Activated naive CD4-positive, alpha-beta T cell treated with anti-CD3 and anti-CD28 coated beads, Interleukin-2, amount 10 ng/mL, durations not matched to agents 7 days and 5 days (primary cell): ENCODE measurements at regions not wholly inside any gene's neighbourhood (a gene's known extent, or its start where the extent isn't known, plus 50 kb on each side); places are given as distances from the start of the nearest gene placed in this dataset.
"Not testable (repeated sequence)": the region's sequence is repeated elsewhere in the genome, so short reads cannot be mapped to it uniquely, and the experiment has no call there.

ENCODE experiments used
- CTCF ChIA-PET: fragments of 350-600 bp; sonication (Branson Sonifier 250); formaldehyde crosslinking; loops from one replicate; lab custom pipeline; 2021; ENCODE audit warnings: antibody characterized with exemption; lab: Charles Lee
- DNase-seq: peaks from one replicate; pipeline ENCODE4 v3.0.0-alpha.2; 2020
- H3K27ac Mint-ChIP-seq: one replicate; pipeline ENCODE4 v1.8.0; 2021; ENCODE audit warnings: mild to moderate bottlenecking, moderate library complexity, mixed read lengths
- H3K27me3 Mint-ChIP-seq: one replicate; pipeline ENCODE4 v1.8.0; 2021; ENCODE audit warnings: mild to moderate bottlenecking, mixed read lengths
- H3K36me3 Mint-ChIP-seq: one replicate; pipeline ENCODE4 v1.8.0; 2021; ENCODE audit warnings: mixed read lengths
- H3K4me1 Mint-ChIP-seq: one replicate; pipeline ENCODE4 v1.8.0; 2021; ENCODE audit warnings: mixed read lengths
- H3K4me3 Mint-ChIP-seq: one replicate; pipeline ENCODE4 v1.8.0; 2021; ENCODE audit warnings: mild to moderate bottlenecking, moderate library complexity, mixed read lengths
- H3K9me3 Mint-ChIP-seq: one replicate; pipeline ENCODE4 v1.8.0; 2021; ENCODE audit warnings: mixed read lengths

- H3K27me3 Mint-ChIP-seq: no peaks in the 10 kb centered on the region
Observed at GRCh38 chr16:25546791-25547190, 145.0 kb upstream of the HS3ST4 start.

GRCh38 chr16:25544294-25544693 is 147.5 kb upstream of the HS3ST4 start:
- Mint-ChIP-seq H3K27ac (no peak overlapping the region), H3K27me3 (no peaks in the 10 kb centered on the region), H3K36me3 (no peaks in the 10 kb centered on the region), H3K4me1 (no peaks in the 10 kb centered on the region), H3K4me3 (no peak overlapping the region), H3K9me3 (no peaks in the 10 kb centered on the region)
- no peak for DNase-seq
- CTCF ChIA-PET: no interaction called here

More at GRCh38 chr16:25546791-25547190, 145.0 kb upstream of the HS3ST4 start:
- no peak overlapping the region for H3K27ac Mint-ChIP-seq
- peaks cover 2% of the 10 kb centered on the region for H3K9me3 Mint-ChIP-seq
- no peak for DNase-seq
- CTCF ChIA-PET: no interaction called here
- H3K4me3 Mint-ChIP-seq: no peak overlapping the region
- H3K4me1 Mint-ChIP-seq: no peaks in the 10 kb centered on the region
- H3K36me3 Mint-ChIP-seq: no peaks in the 10 kb centered on the region

GRCh38 chr16:25542306-25542705 is 149.5 kb upstream of the HS3ST4 start:
- H3K36me3 Mint-ChIP-seq: no peaks in the 10 kb centered on the region
- H3K27ac Mint-ChIP-seq: no peak overlapping the region
- H3K9me3 Mint-ChIP-seq: no peaks in the 10 kb centered on the region
- no peaks in the 10 kb centered on the region for H3K27me3 Mint-ChIP-seq
- DNase-seq: no peak
- no peak overlapping the region for H3K4me3 Mint-ChIP-seq
- CTCF ChIA-PET: interaction anchor here (0.7 kb wide), 1 partner anchor 264 kb away, joined by 3 read pairs; no protein-coding TSS in a partner anchor
- no peaks in the 10 kb centered on the region for H3K4me1 Mint-ChIP-seq

GRCh38 chr16:25539767-25540166 is 152.0 kb upstream of the HS3ST4 start:
- CTCF ChIA-PET, H3K4me3 Mint-ChIP-seq, H3K27ac Mint-ChIP-seq, H3K9me3 Mint-ChIP-seq, H3K4me1 Mint-ChIP-seq, H3K36me3 Mint-ChIP-seq, H3K27me3 Mint-ChIP-seq, DNase-seq: not testable (repeated sequence)

GRCh38 chr16:25523183-25523582 is 168.6 kb upstream of the HS3ST4 start:
- H3K27me3 Mint-ChIP-seq: no peaks in the 10 kb centered on the region
- DNase-seq: no peak
- no peaks in the 10 kb centered on the region for H3K9me3 Mint-ChIP-seq
- no peak overlapping the region for H3K4me3 Mint-ChIP-seq
- no peaks in the 10 kb centered on the region for H3K36me3 Mint-ChIP-seq
- no peaks in the 10 kb centered on the region for H3K4me1 Mint-ChIP-seq
- H3K27ac Mint-ChIP-seq: no peak overlapping the region
- CTCF ChIA-PET: no interaction called here

- Mint-ChIP-seq H3K4me3 (no peak overlapping the region), H3K36me3 (no peaks in the 10 kb centered on the region), H3K9me3 (no peaks in the 10 kb centered on the region), H3K4me1 (no peaks in the 10 kb centered on the region), H3K27ac (no peak overlapping the region), H3K27me3 (no peaks in the 10 kb centered on the region)
- no peak for DNase-seq
- CTCF ChIA-PET: no interaction called here
Observed at GRCh38 chr16:25512041-25512440, 179.7 kb upstream of the HS3ST4 start.

GRCh38 chr16:25509456-25509855 is 182.3 kb upstream of the HS3ST4 start:
- H3K27ac Mint-ChIP-seq: no peak overlapping the region
- no peaks in the 10 kb centered on the region for H3K36me3 Mint-ChIP-seq

GRCh38 chr16:25501530-25502255 is 190.1 kb upstream of the HS3ST4 start:
- Mint-ChIP-seq H3K4me1 (no peaks in the 10 kb centered on the region), H3K9me3 (no peaks in the 10 kb centered on the region), H3K27me3 (peaks cover 4% of the 10 kb centered on the region), H3K36me3 (no peaks in the 10 kb centered on the region), H3K27ac (no peak overlapping the region), H3K4me3 (no peak overlapping the region)
- CTCF ChIA-PET: no interaction called here
- DNase-seq: no peak

More at GRCh38 chr16:25509456-25509855, 182.3 kb upstream of the HS3ST4 start:
- CTCF ChIA-PET: no interaction called here
- H3K9me3 Mint-ChIP-seq: no peaks in the 10 kb centered on the region
- H3K27me3 Mint-ChIP-seq: no peaks in the 10 kb centered on the region
- DNase-seq: no peak
- H3K4me3 Mint-ChIP-seq: no peak overlapping the region
- H3K4me1 Mint-ChIP-seq: no peaks in the 10 kb centered on the region

- Mint-ChIP-seq H3K9me3 (no peaks in the 10 kb centered on the region), H3K36me3 (no peaks in the 10 kb centered on the region), H3K4me1 (no peaks in the 10 kb centered on the region), H3K27ac (no peak overlapping the region), H3K27me3 (no peaks in the 10 kb centered on the region), H3K4me3 (no peak overlapping the region)
- no peak for DNase-seq
- CTCF ChIA-PET: no interaction called here
Observed at GRCh38 chr16:25494292-25494691, 197.5 kb upstream of the HS3ST4 start.

GRCh38 chr16:25493136-25493811 is 198.5 kb upstream of the HS3ST4 start:
- Mint-ChIP-seq H3K4me1 (no peaks in the 10 kb centered on the region), H3K27ac (no peak overlapping the region), H3K9me3 (no peaks in the 10 kb centered on the region), H3K36me3 (no peaks in the 10 kb centered on the region), H3K4me3 (no peak overlapping the region), H3K27me3 (no peaks in the 10 kb centered on the region)
- no peak for DNase-seq
- CTCF ChIA-PET: no interaction called here

GRCh38 chr16:25488435-25488834 is 203.3 kb upstream of the HS3ST4 start:
- H3K4me1 Mint-ChIP-seq: no peaks in the 10 kb centered on the region
- no peak overlapping the region for H3K4me3 Mint-ChIP-seq
- no peaks in the 10 kb centered on the region for H3K9me3 Mint-ChIP-seq
- CTCF ChIA-PET: no interaction called here
- no peak overlapping the region for H3K27ac Mint-ChIP-seq
- DNase-seq: no peak
- H3K27me3 Mint-ChIP-seq: no peaks in the 10 kb centered on the region
- no peaks in the 10 kb centered on the region for H3K36me3 Mint-ChIP-seq

GRCh38 chr16:25487888-25488287 is 203.9 kb upstream of the HS3ST4 start:
- Mint-ChIP-seq H3K4me3 (no peak overlapping the region), H3K27me3 (no peaks in the 10 kb centered on the region), H3K4me1 (no peaks in the 10 kb centered on the region), H3K9me3 (no peaks in the 10 kb centered on the region), H3K36me3 (no peaks in the 10 kb centered on the region), H3K27ac (no peak overlapping the region)
- no peak for DNase-seq
- CTCF ChIA-PET: no interaction called here

- CTCF ChIA-PET: no interaction called here
- no peak overlapping the region for H3K27ac Mint-ChIP-seq
- H3K9me3 Mint-ChIP-seq: no peaks in the 10 kb centered on the region
- no peak for DNase-seq
- no peaks in the 10 kb centered on the region for H3K36me3 Mint-ChIP-seq
- peaks cover 3% of the 10 kb centered on the region for H3K27me3 Mint-ChIP-seq
- no peak overlapping the region for H3K4me3 Mint-ChIP-seq
- H3K4me1 Mint-ChIP-seq: no peaks in the 10 kb centered on the region
Observed at GRCh38 chr16:25481636-25482035, 210.1 kb upstream of the HS3ST4 start.

GRCh38 chr16:25478476-25478875 is 213.3 kb upstream of the HS3ST4 start:
- Mint-ChIP-seq H3K27ac (no peak overlapping the region), H3K27me3 (peaks cover 3% of the 10 kb centered on the region), H3K36me3 (no peaks in the 10 kb centered on the region), H3K4me3 (no peak overlapping the region), H3K9me3 (no peaks in the 10 kb centered on the region), H3K4me1 (no peaks in the 10 kb centered on the region)
- no peak for DNase-seq
- CTCF ChIA-PET: no interaction called here

GRCh38 chr16:25464058-25464457 is 206.4 kb upstream of the ZKSCAN2 start:
- H3K36me3 Mint-ChIP-seq: no peaks in the 10 kb centered on the region
- CTCF ChIA-PET: no interaction called here
- no peak overlapping the region for H3K4me3 Mint-ChIP-seq
- no peaks in the 10 kb centered on the region for H3K9me3 Mint-ChIP-seq
- H3K27ac Mint-ChIP-seq: no peak overlapping the region
- H3K27me3 Mint-ChIP-seq: no peaks in the 10 kb centered on the region
- H3K4me1 Mint-ChIP-seq: no peaks in the 10 kb centered on the region
- DNase-seq: no peak
